Heart left ventricle (tissue), 16 donors: ENCODE measurements at regions not wholly inside any gene's neighbourhood (a gene's known extent, or its start where the extent isn't known, plus 50 kb on each side); places are given as distances from the start of the nearest gene placed in this dataset.

ENCODE experiments used
- ATAC-seq, 4 donors: fragments of 200-7000 bp; cut with Tn5 transposase; one replicate each; pipeline ENCODE4 v1.9.1; 2020 to 2022; ENCODE audit warnings: moderate library complexity in 4 of 4, mild to moderate bottlenecking in 3 of 4, moderate number of reproducible peaks in 1 of 4
- DNase-seq, 5 donors: peaks; one replicate each; pipeline ENCODE4 v3.0.0-alpha.2; 2020
- H3K27ac ChIP-seq, 12 donors: fragments of 200-600 bp; sonication (generic) in 4 of 12; one replicate each; pipeline versions ENCODE4 v1.5.0 to v1.8.0; 2016 to 2022; ENCODE audit warnings: mild to moderate bottlenecking in 2 of 12
- H3K27me3 ChIP-seq, 9 donors: fragments of 200-600 bp; sonication (generic) in 2 of 9; one replicate each; pipeline versions ENCODE4 v1.5.1 to v1.8.0; 2016 to 2022; ENCODE audit warnings: mild to moderate bottlenecking in 3 of 9
- H3K36me3 ChIP-seq, 9 donors: fragments of 200-600 bp; sonication (generic) in 2 of 9; one replicate each; pipeline versions ENCODE4 v1.5.0 to v1.8.0; 2018 to 2022; ENCODE audit warnings: mild to moderate bottlenecking in 2 of 9
- H3K4me1 ChIP-seq, 12 donors: fragments of 200-600 bp; sonication (generic) in 4 of 12; one replicate each; pipeline versions ENCODE4 v1.5.0 to v1.8.0; 2016 to 2022; ENCODE audit warnings: mild to moderate bottlenecking in 3 of 12
- H3K4me3 ChIP-seq, 12 donors: fragments of 200-600 bp; sonication (generic) in 4 of 12; one replicate each; pipeline versions ENCODE4 v1.5.0 to v1.8.0; 2017 to 2022; ENCODE audit warnings: mild to moderate bottlenecking in 9 of 12, moderate library complexity in 4 of 12
- H3K9me3 ChIP-seq, 12 donors: fragments of 200-600 bp; sonication (generic) in 4 of 12; one replicate each; pipeline versions ENCODE4 v1.5.0 to v1.8.0; 2016 to 2022; ENCODE audit warnings: mild to moderate bottlenecking in 1 of 12
- CTCF ChIP-seq, 12 donors: fragments of 200-600 bp; sonication (generic) in 4 of 12; IDR thresholded peaks; one replicate each; pipeline versions ENCODE4 v1.5.0 to v1.8.0; 2018 to 2022; ENCODE audit warnings: antibody characterized with exemption in 12 of 12, mild to moderate bottlenecking in 5 of 12
- POLR2A ChIP-seq, 2 donors: fragments of 450-650 bp; IDR thresholded peaks; one replicate each; pipeline ENCODE4 v1.6.1; 2017; ENCODE audit warnings: antibody characterized with exemption in 2 of 2, mild to moderate bottlenecking in 2 of 2, moderate library complexity in 2 of 2
- WGBS, 4 donors: extraction: QIAGEN DNeasy Blood & Tissue Kit in 2 of 4; methylation state at CpG; one replicate each; pipeline versions ENCODE4 v1.1.5 to v1.1.7; 2013 to 2018; 5-methylcytosine and 5-hydroxymethylcytosine counted together
- intact Hi-C, 10 donors: fragments of 100-400 bp; cut with DNase I; formaldehyde crosslinking; loops; one replicate each; pipeline versions ENCODE4 v1.11.1 to v1.14.2; 2022
- donor health status: ischemic (EF 13 %, LVEDD 7.1; RV severe dilation, severe dysfunction).
- donor health status: healthy with polysubstance abuse.
- donor health status: DM: no; HTN: yes; CAD: no.
- donor health status: DM: no; HTN: no; CAD: no.
- donor health status: ischemic (EF 25% LVEDD 6.9; RV normal size, moderate dysfunction).
- donor health status: ischemic (EF 25% LVEDD 5.7; RV mildly dilated, moderate dysfunction).
- donor health status: healthy.
- donor health status: DM: yes; HTN: yes; CAD: no.
- donor health status: ischemic (EF 35%, LVEDD 5.7; RV mildly dilated, moderate dysfunction).
- donor health status: nonischemic (EF 11% LVEDD 7.7; RV severe dilation, severe dysfunction).
- donor health status: DM: yes; HTN: yes; CAD: no.
- donor health status: PGD.
- donor health status: ischemic (EF 29% LVEDD 5.4; RV normal size, mild dysfunction).
- donor health status: nonischemic (EF 23%, LVEDD 6.1; RV moderate dilation, normal function).

GRCh38 chr9:23302281-23302680 is 523.8 kb downstream of the ELAVL2 start:
- TF ChIP-seq POLR2A (IDR thresholded peaks at IDR 0.05) (no peak), CTCF (IDR thresholded peaks at IDR 0.05) (no peak)
- Histone ChIP-seq H3K4me3 (no peak overlapping the region), H3K27me3 (no peaks in the 10 kb centered on the region), H3K27ac (no peak overlapping the region), H3K9me3 (no peaks in the 10 kb centered on the region), H3K4me1 (no peaks in the 10 kb centered on the region), H3K36me3 (no peaks in the 10 kb centered on the region)
- intact Hi-C loops = no loop called here
- no peak for ATAC-seq
- DNase-seq = no peak
- 84 to 94% (median 89%) methylated on average over 4 of the region's 4 CpGs for WGBS, 4 donors

DNA sequence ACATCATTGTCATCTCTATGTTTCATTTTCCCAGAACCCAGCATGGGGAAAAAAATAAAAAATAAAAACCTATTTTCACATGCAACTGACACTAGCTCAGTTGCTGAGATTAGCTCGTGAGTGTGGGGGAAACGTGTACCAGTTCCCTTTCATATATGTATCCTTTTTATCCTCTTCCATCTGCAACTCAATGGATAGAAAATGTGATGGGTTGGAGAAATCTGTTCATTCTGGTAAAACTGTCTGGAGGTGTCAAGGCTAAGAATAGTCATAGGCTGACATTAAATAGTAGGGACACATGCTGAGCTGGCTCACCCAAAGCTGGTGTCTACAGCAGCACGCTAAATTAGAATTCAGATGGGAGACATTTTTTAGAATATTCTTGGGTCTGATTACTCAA is 519.3 kb downstream of the ELAVL2 start:
- TF ChIP-seq POLR2A (IDR thresholded peaks at IDR 0.05) (no peak), CTCF (IDR thresholded peaks at IDR 0.05) (no peak)
- DNase-seq = no peak
- Histone ChIP-seq H3K36me3 (no peaks in the 10 kb centered on the region), H3K27ac (no peak overlapping the region), H3K9me3 (no peaks in the 10 kb centered on the region), H3K4me3 (no peak overlapping the region), H3K4me1 (no peaks in the 10 kb centered on the region), H3K27me3 (no peaks in the 10 kb centered on the region)
- intact Hi-C loops = no loop called here
- WGBS, 4 donors = 76 to 77% (median 77%) methylated on average over 3 of the region's 3 CpGs
- ATAC-seq = no peak

DNA sequence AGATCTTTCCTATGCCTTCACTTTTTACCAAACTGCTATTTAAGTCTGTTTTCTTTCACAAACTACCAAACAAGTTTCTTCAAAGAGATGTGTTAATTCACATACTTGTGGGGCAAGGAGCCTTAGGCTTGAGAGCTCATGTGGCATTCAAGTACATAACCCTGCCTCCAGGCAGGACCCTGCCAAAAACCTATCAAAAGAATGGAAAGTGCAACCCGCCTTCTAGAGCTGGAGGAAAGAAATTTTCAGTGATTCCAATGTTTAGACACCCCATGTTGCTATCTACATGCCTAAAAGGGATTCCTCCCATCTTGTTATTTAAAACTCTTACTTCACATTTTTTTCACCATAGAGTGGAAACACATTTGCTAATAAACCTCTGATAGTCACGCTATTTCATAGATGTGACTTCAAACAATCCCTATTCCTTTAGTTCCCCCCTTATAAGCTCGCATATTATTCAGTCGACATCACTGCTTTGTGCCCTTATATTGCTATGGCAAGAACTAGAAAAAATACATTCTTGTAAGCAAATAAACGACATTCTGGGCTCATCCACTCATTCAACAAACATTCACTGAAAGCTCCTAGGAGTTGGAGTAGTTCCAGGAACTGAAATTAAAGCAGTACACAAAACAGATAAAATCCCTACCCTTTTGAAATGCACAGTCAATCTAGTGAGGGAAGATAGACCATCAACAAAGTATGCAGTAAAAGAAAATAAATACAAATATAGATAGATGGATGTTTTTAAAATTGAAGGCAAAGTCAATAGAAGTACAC is 518.1 kb downstream of the ELAVL2 start:
- ATAC-seq (no peak), DNase-seq (no peak)
- no peak overlapping the region for H3K27ac ChIP-seq
- H3K4me3 ChIP-seq = no peak overlapping the region
- 73 to 79% (median 76%) methylated on average over 5 of the region's 5 CpGs for WGBS, 4 donors
- H3K36me3 ChIP-seq = no peaks in the 10 kb centered on the region
- intact Hi-C loops = no loop called here
- no peak for TF ChIP-seq CTCF (IDR thresholded peaks at IDR 0.05)
- no peak for TF ChIP-seq POLR2A (IDR thresholded peaks at IDR 0.05)
- H3K9me3 ChIP-seq = no peaks in the 10 kb centered on the region
- H3K27me3 ChIP-seq = no peaks in the 10 kb centered on the region
- H3K4me1 ChIP-seq = no peaks in the 10 kb centered on the region

DNA sequence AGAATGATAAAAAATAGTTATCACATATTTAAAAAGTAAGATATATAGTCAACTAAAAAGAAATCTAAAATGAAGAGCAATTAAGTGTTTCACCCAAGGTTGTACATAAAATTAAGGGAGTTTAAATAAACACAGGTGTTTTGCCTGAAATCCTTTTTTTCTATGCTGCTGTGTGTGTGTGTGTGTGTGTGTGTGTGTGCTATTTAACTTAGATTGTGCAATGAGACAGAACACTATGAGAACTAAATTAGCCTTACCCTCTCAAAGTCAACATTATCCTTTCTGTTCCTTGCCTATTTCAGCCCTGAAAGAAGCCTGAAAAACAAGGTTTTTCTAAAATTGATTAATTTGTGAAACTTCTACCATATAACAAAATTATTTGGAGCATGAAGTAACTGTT is 516.2 kb downstream of the ELAVL2 start:
- no peak overlapping the region for H3K4me3 ChIP-seq
- H3K36me3 ChIP-seq = no peaks in the 10 kb centered on the region
- no peak for ATAC-seq
- no peak overlapping the region for H3K27ac ChIP-seq
- H3K9me3 ChIP-seq = no peaks in the 10 kb centered on the region
- no peaks in the 10 kb centered on the region for H3K27me3 ChIP-seq
- intact Hi-C loops = no loop called here
- DNase-seq = no peak
- TF ChIP-seq POLR2A (IDR thresholded peaks at IDR 0.05) (no peak), CTCF (IDR thresholded peaks at IDR 0.05) (no peak)
- H3K4me1 ChIP-seq = no peaks in the 10 kb centered on the region
